NCI-H1436 (cell line): ENCODE measurements at regions not wholly inside any gene's neighbourhood (a gene's known extent, or its start where the extent isn't known, plus 50 kb on each side); places are given as distances from the start of the nearest gene placed in this dataset.

ENCODE experiments used
- DNase-seq: peaks from one replicate; lab custom pipeline; 2025; lab: John Stamatoyannopoulos, UW

GRCh38 chr5:34534523-34535103, 121.5 kb upstream of the RAI14 start:
- no peak for DNase-seq

GRCh38 chr5:34535433-34535832, 120.7 kb upstream of the RAI14 start:
- no peak for DNase-seq

GRCh38 chr5:34535944-34536623, 120.0 kb upstream of the RAI14 start:
- no peak for DNase-seq

DNA sequence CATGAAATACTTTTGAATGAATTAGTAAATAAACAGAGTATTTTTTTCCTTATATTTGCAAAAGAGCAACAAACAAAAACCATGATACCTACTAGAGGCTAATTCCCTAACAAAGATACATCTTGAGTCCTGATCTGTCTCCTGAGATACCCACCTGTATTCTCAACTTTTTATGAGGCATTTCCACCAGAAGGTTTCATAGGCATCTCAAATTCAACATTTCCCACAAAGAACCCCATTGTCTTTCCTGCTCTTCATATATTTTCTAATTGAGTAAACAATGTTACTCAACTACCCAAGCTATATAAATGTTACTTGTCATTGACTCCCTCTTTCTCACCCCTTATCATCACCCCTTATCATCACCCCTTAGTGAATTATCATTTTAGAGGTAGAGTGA, 119.4 kb upstream of the RAI14 start:
- no peak for DNase-seq

- DNase-seq: no peak
Measured at GRCh38 chr5:34538026-34538672, 118.0 kb upstream of the RAI14 start.

DNA sequence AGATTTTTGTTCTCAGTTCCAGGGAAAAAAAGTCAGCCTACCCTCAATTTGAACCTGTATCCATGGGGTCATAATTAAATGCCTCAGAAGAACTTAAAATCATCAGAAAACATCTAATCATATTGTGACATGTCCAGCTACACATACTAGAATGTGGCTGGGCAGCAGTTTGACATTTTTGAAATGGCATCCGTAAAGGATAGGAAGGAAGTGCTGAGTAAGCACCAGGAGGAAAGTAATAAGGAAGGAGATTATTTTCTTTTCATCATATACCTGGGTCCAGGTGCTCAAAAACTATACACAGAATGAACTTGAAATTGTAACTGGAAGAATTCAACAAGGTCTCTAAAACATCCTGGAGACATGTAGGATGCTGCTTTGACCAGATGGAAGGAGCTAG, 116.9 kb upstream of the RAI14 start:
- DNase-seq: no peak

GRCh38 chr5:34541067-34541466, 115.1 kb upstream of the RAI14 start:
- no peak for DNase-seq

DNA sequence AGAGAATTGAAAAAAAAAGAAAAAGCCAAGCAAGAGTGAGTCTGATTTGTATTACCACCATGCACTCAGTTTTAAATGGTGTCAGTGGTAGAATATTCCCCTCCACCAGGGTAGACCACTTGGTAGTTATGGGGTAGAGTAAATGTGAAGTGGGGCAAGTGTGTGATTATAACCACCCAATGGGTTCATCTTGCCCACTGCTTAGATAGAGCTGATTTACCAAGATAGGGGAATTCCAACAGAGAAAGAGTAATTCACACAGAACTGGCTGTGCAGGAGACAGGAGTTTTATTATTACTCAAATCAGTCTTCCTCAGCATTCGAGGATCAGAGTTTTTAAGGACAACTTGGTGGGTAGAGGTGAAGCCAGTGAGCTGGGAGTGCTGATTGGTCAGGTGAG, 113.3 kb upstream of the RAI14 start:
- no peak for DNase-seq

- DNase-seq: no peak
Measured at GRCh38 chr5:34543687-34544086, 112.4 kb upstream of the RAI14 start.

- DNase-seq: no peak
Measured at GRCh38 chr5:34544403-34544802, 111.7 kb upstream of the RAI14 start.

- no peak for DNase-seq
Measured at GRCh38 chr5:34545164-34545563, 111.0 kb upstream of the RAI14 start.

GRCh38 chr5:34545626-34546025, 110.5 kb upstream of the RAI14 start:
- DNase-seq: no peak

DNA sequence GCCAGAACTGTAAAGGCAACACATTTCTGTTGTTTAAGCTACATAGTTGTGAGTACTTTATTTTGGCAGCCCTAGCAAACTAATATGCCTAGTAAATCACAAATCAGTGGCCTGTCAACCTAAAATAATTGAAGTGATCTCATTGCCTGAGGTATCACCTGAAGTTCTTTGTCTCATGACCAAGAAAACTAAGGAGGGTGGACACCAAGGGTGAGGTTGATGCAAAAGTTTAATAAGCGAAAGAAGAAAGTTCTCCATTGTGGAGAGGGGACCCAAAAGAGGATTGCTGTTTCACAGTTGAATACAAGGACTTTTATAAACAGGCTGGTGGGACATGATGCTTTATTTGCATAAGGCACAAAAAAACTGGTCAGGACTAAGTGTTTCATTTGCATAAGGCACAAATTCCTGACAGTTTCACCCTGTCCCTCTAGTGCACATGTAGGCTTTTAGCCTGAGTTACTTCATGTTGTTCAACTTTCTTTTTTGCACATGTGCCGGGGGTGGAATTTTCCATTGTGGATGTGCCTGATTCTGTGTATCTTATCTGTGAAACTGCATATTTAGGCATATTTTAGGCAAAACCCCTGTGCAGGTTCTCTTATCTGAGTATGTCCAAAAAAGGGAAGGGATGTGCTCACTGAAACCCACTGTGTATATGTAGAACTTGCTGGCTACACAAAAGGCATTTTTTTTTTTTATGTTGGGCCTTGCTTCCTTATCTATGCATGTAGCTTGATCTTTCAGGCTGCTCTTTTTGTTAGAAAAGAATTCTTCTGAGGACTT, 108.6 kb upstream of the RAI14 start:
- DNase-seq: no peak

DNA sequence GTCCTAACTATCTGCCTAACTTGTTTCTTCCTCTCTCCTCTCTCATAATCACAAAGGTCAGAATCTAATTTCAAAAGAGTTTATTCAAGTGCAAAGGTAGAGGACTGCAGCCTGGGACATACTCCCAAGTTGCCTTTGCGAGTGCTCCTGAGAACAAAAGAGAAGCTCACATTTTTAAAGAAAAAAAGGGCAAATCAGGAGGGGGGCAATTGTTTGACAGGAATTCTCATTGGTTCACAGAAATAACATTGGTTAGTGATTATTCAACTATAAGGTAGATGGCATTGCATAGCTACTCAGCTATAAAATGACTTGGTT, 108.1 kb upstream of the RAI14 start:
- DNase-seq: no peak

DNA sequence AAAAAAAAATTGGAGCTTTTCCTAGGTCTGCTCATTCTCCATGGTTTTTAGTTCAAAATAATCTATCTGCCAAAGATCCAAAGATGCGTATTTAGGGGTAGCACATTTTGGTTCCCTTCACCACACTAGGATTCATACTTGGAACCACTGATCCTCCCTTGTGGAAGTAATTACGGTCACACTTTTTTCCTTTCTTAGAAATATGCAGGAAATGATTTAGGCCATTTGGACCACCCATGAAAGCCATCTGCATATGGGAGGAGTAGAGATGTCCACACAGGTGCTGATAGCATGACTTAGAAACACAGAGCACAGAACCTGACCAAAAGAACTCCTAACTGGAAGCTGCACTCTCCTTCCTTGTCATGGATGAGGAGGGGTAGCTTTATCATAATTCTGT, 105.9 kb upstream of the RAI14 start:
- DNase-seq: no peak

DNA sequence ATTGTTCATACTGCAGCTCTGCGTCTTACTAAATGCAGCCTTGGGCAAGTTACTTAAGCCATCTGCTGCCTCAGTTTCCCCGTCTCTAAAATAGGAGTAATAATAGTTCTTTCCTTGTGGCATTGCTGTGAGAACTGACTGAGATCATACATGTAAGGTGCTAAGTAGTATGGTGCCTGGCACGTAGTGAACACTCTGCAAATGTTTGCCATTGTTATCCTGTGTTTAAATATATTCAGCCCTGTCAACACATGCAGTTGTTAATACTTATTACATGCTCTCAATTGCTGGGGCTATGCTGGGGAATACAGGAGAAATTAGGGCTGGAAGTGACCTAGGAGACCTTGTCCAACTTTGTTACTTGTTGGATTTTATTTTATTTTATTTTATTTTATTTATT, 105.2 kb upstream of the RAI14 start:
- DNase-seq: no peak

GRCh38 chr5:34551911-34552433, 104.2 kb upstream of the RAI14 start:
- DNase-seq: no peak

- DNase-seq: no peak
Measured at GRCh38 chr5:34552686-34553085, 103.4 kb upstream of the RAI14 start.

- DNase-seq: no peak
Measured at GRCh38 chr5:34553581-34553980, 102.5 kb upstream of the RAI14 start.

GRCh38 chr5:34554641-34555040, 101.5 kb upstream of the RAI14 start:
- no peak for DNase-seq

DNA sequence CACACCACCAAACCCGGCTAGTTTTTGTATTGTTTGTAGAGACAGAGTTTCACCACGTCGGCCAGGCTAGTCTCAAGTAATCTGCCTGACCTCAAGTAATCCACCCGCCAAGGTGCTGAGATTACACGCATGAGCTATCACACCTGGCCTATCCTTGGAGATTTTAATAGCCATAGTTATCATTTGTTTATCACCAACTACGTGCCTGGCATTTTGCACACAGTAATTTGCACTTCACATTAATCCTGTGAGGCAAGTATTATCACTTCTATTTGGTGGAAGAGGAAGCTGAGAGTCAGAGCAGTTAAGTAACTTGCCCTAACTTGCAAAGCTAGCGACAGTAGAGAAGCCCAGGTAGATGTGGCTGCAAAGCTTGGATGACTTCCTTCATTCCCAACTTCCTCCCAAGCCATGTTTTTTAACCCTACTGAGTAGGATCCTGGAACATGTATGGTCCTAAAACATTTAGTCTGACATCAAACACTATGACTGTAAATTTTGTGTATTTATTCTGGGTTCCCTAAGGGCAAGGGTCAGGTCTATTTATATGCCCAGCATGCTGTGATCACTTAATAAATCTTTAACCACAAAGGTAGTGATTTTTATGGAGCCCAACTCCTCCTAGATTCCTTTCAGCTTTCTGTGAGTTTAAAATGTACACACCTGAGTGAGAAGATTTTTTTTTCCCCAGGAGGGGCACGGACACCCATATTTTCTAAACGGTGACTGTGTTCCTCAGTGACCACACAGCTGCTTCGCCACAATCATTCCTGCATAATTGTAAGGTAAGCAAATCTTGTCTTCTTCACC, 100.2 kb upstream of the RAI14 start:
- peak; percentile 58 for DNase-seq

GRCh38 chr5:34556509-34556782, 99.7 kb upstream of the RAI14 start:
- no peak for DNase-seq
